Kidney epithelial cell (primary cell): ENCODE measurements at regions not wholly inside any gene's neighbourhood (a gene's known extent, or its start where the extent isn't known, plus 50 kb on each side); places are given as distances from the start of the nearest gene placed in this dataset.

Source experiments
- DNase-seq: peaks from one replicate; pipeline ENCODE4 v3.0.0-alpha.2; 2010; ENCODE audit warnings: low read depth
- H3K27me3 ChIP-seq: 2 replicates; pipeline ENCODE4 v1.6.0; 2011; ENCODE audit warnings: low read length; ENCODE audit not compliant: control insufficient read depth, insufficient read depth
- H3K36me3 ChIP-seq: 2 replicates; pipeline ENCODE4 v1.5.1; 2011; ENCODE audit warnings: low read length; ENCODE audit not compliant: control insufficient read depth, insufficient read depth
- H3K4me3 ChIP-seq: 2 replicates; pipeline ENCODE4 v1.5.1; 2011; ENCODE audit warnings: low read depth, mild to moderate bottlenecking, control low read depth, low read length
- CTCF ChIP-seq: IDR thresholded peaks from 2 replicates; pipeline ENCODE4 v1.5.1; 2011; ENCODE audit warnings: mild to moderate bottlenecking, moderate library complexity, low read length, control low read depth, inconsistent platforms; ENCODE audit not compliant: insufficient read depth, poor library complexity, severe bottlenecking

- H3K36me3 ChIP-seq = no peaks in the 10 kb centered on the region
- DNase-seq = no peak
- no peak overlapping the region for H3K4me3 ChIP-seq
- TF ChIP-seq CTCF = no peak
- no peaks in the 10 kb centered on the region for H3K27me3 ChIP-seq
Measured at GRCh38 chr3:174681784-174682183, 177.3 kb upstream of the NAALADL2 start.

GRCh38 chr3:174685796-174686195 lies 173.3 kb upstream of the NAALADL2 start:
- Histone ChIP-seq H3K36me3 (no peaks in the 10 kb centered on the region), H3K27me3 (no peaks in the 10 kb centered on the region), H3K4me3 (no peak overlapping the region)
- DNase-seq = no peak
- TF ChIP-seq CTCF = no peak

DNA sequence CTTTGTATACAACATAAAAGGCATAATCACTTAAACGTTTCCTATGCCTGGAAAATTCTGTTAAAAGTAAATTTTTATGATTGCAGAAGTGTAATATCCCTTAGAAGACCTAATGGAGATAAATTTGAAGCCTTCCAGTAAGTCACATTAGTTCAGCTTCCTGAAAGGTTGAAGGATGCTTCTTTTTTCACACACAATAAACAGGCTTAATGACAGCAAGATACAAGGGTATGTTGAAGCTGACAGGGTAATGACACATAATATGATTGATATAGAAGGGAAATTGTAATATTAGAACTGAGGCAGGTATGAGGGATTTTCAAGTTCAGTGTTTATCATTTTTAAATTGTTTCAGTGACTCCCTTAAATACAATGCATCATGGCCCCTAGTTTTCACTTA lies 161.8 kb upstream of the NAALADL2 start:
- no peak for TF ChIP-seq CTCF
- no peak for DNase-seq
- Histone ChIP-seq H3K27me3 (no peaks in the 10 kb centered on the region), H3K4me3 (no peak overlapping the region), H3K36me3 (no peaks in the 10 kb centered on the region)

DNA sequence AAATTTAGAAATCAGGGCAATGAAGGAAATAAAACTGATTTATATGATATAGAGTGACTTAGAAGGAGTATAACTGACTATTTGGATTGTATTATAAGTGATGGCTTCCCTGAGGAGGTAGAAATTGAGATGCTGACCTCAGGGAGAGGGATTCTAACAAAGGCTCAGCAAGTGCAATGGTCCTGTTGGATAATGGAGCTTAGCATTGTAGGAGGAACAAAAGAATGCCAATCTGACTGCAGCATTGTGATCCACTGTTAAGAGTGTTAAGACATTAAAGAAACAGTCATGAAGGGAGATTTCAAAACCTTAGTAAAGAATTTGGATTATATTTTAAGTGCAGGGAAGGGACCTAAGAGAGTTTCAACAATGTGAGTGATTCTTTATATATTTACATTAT lies 158.4 kb upstream of the NAALADL2 start:
- Histone ChIP-seq H3K4me3 (no peak overlapping the region), H3K27me3 (no peaks in the 10 kb centered on the region), H3K36me3 (no peaks in the 10 kb centered on the region)
- no peak for DNase-seq
- no peak for TF ChIP-seq CTCF

GRCh38 chr3:174710612-174711011 lies 148.5 kb upstream of the NAALADL2 start:
- no peak for DNase-seq
- H3K4me3 ChIP-seq = no peak overlapping the region

More at GRCh38 chr3:174710612-174711011, 148.5 kb upstream of the NAALADL2 start:
- no peaks in the 10 kb centered on the region for H3K27me3 ChIP-seq
- no peak for TF ChIP-seq CTCF
- H3K36me3 ChIP-seq = no peaks in the 10 kb centered on the region
